Mesodermal cell (in vitro differentiated cells): ENCODE measurements at regions not wholly inside any gene's neighbourhood (a gene's known extent, or its start where the extent isn't known, plus 50 kb on each side); places are given as distances from the start of the nearest gene placed in this dataset.

ENCODE experiments used
- H3K27ac ChIP-seq: 2 replicates; pipeline ENCODE4 v1.7.0; 2013; ENCODE audit warnings: mild to moderate bottlenecking, low read depth, low read length, moderate library complexity; ENCODE audit not compliant: severe bottlenecking
- H3K36me3 ChIP-seq: 2 replicates; pipeline ENCODE4 v1.7.1; 2013; ENCODE audit warnings: mild to moderate bottlenecking, low read length, moderate library complexity; ENCODE audit not compliant: control insufficient read depth, insufficient read depth
- H3K4me1 ChIP-seq: one replicate; pipeline ENCODE4 v1.7.1; 2013; ENCODE audit warnings: mild to moderate bottlenecking, low read length; ENCODE audit not compliant: insufficient read depth, control insufficient read depth, poor library complexity, severe bottlenecking
- H3K4me3 ChIP-seq: 2 replicates; pipeline ENCODE4 v1.7.0; 2013; ENCODE audit warnings: low read length, control low read depth, mild to moderate bottlenecking; ENCODE audit not compliant: insufficient read depth, poor library complexity, severe bottlenecking; ENCODE audit errors: extremely low read depth
- H3K9me3 ChIP-seq: 2 replicates; pipeline ENCODE4 v1.7.1; 2013; ENCODE audit warnings: mild to moderate bottlenecking, low read length, moderate library complexity; ENCODE audit not compliant: control insufficient read depth
- WGBS, 2 experiments: methylation state at CpG; one replicate each; pipeline ENCODE4 v1.1.5; 2013; ENCODE audit warnings: missing lambda C conversion rate in 2 of 2; ENCODE audit not compliant: insufficient coverage in 2 of 2; 5-methylcytosine and 5-hydroxymethylcytosine counted together

- H3K9me3 ChIP-seq: no peaks in the 10 kb centered on the region
- no peaks in the 10 kb centered on the region for H3K36me3 ChIP-seq
- H3K4me3 ChIP-seq: no peak overlapping the region
- WGBS, 2 experiments: 60 to 82% methylated on average over 1 to 2 of the region's 3 CpGs
- H3K27ac ChIP-seq: no peak overlapping the region
- H3K4me1 ChIP-seq: no peaks in the 10 kb centered on the region
Measured at GRCh38 chr1:96641282-96641681, 80.3 kb upstream of the PTBP2 start.

- no peak overlapping the region for H3K27ac ChIP-seq
- H3K9me3 ChIP-seq: no peaks in the 10 kb centered on the region
- 80% methylated on average over 1 of the region's 1 CpG; no CpG with 5 or more reads in 1 of the 2 experiments for WGBS, 2 experiments
- no peak overlapping the region for H3K4me3 ChIP-seq
- H3K4me1 ChIP-seq: no peaks in the 10 kb centered on the region
- no peaks in the 10 kb centered on the region for H3K36me3 ChIP-seq
Measured at GRCh38 chr1:96643519-96643918, 78.1 kb upstream of the PTBP2 start.

GRCh38 chr1:96649301-96649700, 72.3 kb upstream of the PTBP2 start:
- Histone ChIP-seq H3K4me1 (no peaks in the 10 kb centered on the region), H3K4me3 (no peak overlapping the region), H3K27ac (no peak overlapping the region), H3K9me3 (no peaks in the 10 kb centered on the region), H3K36me3 (no peaks in the 10 kb centered on the region)

GRCh38 chr1:96651517-96651916, 70.1 kb upstream of the PTBP2 start:
- H3K27ac ChIP-seq: no peak overlapping the region
- 76 to 83% methylated on average over 4 to 5 of the region's 5 CpGs for WGBS, 2 experiments
- no peaks in the 10 kb centered on the region for H3K4me1 ChIP-seq
- H3K36me3 ChIP-seq: no peaks in the 10 kb centered on the region
- H3K4me3 ChIP-seq: no peak overlapping the region
- H3K9me3 ChIP-seq: no peaks in the 10 kb centered on the region

DNA sequence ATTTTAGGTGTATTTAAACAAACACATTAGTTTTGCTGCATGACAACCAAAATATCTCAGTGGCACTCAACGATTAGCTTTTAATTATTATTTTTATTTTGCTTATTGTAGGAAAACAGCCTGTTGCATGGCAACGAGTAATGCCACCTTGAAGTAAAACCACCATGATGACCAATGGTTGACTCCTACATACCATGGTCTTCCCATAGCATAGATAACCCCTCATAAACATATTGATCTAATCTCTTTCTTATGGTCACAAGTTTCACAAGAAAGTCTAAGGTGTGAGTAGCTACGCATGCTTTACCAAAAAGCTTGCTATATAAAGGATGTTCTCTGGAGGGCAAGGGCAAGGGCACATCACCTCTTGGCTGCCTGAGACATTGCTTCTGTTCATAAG, 61.5 kb upstream of the PTBP2 start:
- no peaks in the 10 kb centered on the region for H3K9me3 ChIP-seq
- WGBS, 2 experiments: no CpG with 5 or more reads among the region's 3 CpGs

GRCh38 chr1:96660503-96660902, 61.1 kb upstream of the PTBP2 start:
- no peaks in the 10 kb centered on the region for H3K36me3 ChIP-seq
- no peaks in the 10 kb centered on the region for H3K9me3 ChIP-seq
- no peak overlapping the region for H3K4me3 ChIP-seq
- WGBS, 2 experiments: 88 to 94% methylated on average over 2 of the region's 2 CpGs
- H3K4me1 ChIP-seq: no peaks in the 10 kb centered on the region
- H3K27ac ChIP-seq: no peak overlapping the region

More for the DNA sequence above, 61.5 kb upstream of the PTBP2 start:
- no peak overlapping the region for H3K27ac ChIP-seq
- no peaks in the 10 kb centered on the region for H3K4me1 ChIP-seq
- no peak overlapping the region for H3K4me3 ChIP-seq
- no peaks in the 10 kb centered on the region for H3K36me3 ChIP-seq
